ENCODE measurements at regions not wholly inside any gene's neighbourhood (a gene's known extent, or its start where the extent isn't known, plus 50 kb on each side); places are given as distances from the start of the nearest gene placed in this dataset.
"Not testable (repeated sequence)": the region's sequence is repeated elsewhere in the genome, so short reads cannot be mapped to it uniquely, and the experiment has no call there.

DNA sequence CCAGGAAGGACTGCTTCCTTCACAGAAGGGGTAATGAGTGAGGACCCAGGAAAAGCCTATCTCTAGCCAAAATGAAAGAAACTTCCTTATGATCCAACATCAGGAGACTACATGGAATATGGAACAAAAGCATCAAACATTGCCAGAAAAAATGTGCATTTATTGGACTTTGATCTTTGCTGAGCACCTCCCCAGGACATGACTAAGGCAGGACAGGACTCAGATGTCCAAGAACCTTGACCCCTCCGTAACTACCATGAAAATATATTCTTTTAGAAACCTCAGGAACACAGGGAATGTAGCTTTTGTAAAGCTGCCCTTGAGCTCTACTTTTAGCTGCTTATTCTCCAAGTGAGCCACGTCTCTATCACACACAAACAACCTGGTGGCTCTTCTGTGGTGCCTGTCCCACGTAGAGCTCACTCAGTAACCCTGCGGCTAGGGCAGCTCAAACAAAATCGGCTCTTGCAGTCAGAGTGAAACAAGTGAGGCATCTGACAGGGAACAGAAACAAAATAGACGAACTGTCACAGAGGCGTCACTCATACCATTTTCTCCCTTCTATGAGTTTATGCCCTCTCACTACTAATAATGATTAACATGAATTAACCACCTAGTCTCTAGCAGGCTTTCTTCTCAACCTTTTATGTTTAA lies 471.5 kb upstream of the API5 start:
- no peak for DNase-seq (ENCODE audit: low spot score)

- no peak for DNase-seq (ENCODE audit: low spot score)
These were observed 470.9 kb upstream of the API5 start for GRCh38 chr11:42840860-42841259.

DNA sequence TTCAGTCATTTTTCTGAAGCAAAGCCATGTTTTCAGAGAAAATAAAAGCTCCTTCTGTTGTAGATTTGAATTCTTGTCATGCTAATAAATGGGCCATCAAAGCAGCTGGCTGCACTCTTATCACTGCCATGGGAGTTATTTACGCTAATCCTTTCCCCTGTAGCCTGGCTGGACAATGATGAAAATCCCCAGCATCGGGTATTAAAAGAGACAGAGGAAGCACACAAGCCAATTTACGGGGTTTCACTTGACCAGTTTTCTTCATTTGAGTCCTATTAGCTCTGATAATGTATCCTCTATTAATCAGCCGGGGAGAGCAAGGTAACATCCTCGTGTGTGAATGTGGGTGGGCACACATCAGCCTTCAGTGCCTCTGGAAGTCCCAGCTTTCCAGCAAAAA lies 470.2 kb upstream of the API5 start:
- no peak for DNase-seq (ENCODE audit: low spot score)

- no peak for DNase-seq (ENCODE audit: low spot score)
These were observed 462.4 kb upstream of the API5 start for GRCh38 chr11:42849362-42849761.

GRCh38 chr11:42857344-42857743 lies 454.5 kb upstream of the API5 start:
- DNase-seq (ENCODE audit: low spot score): no peak

DNA sequence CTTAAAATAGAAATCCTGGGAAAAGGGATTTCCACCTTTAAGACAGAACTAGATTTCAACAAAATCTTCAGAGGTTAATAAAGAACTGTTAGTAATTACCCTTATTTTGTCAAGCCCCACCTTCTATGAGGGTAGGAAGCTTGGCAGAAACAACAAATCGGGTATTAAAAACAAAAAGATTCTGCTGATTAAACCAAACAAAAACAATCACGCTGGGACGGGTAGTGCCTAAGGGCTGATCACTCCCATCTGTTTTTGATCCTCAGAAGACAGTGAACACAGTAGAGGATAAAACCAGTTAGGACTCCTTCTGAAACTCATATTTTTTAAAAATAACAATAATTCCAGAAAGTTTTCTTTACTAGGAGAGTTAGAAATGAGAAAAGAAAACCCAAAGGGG lies 441.3 kb upstream of the API5 start:
- DNase-seq (ENCODE audit: low spot score): no peak

GRCh38 chr11:42873800-42874405 lies 437.9 kb upstream of the API5 start:
- not testable (repeated sequence) for DNase-seq (ENCODE audit: low spot score)

DNA sequence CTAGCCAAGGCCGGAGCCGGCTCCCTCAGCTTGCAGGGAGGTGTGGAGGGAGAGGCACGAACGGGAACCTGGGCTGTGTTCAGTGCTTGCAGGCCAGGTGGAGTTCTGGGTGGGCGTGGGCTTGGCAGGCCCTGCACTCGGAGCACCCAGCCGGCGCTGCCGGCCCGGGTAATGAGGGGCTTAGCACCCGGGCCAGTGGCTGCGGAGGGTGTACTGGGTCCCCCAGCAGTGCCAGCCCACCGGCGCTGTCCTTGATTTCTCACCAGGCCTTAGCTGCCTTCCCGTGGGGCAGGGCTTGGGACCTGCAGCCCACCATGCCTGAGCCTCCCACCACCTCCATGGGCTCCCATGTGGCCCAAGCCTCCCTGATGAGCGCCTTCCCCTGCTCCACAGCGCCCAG lies 430.5 kb upstream of the API5 start:
- DNase-seq (ENCODE audit: low spot score): not testable (repeated sequence)

- no peak for DNase-seq (ENCODE audit: low spot score)
These were observed 421.0 kb upstream of the API5 start for GRCh38 chr11:42890773-42891172.

GRCh38 chr11:42901084-42901483 lies 410.7 kb upstream of the API5 start:
- DNase-seq (ENCODE audit: low spot score): no peak

DNA sequence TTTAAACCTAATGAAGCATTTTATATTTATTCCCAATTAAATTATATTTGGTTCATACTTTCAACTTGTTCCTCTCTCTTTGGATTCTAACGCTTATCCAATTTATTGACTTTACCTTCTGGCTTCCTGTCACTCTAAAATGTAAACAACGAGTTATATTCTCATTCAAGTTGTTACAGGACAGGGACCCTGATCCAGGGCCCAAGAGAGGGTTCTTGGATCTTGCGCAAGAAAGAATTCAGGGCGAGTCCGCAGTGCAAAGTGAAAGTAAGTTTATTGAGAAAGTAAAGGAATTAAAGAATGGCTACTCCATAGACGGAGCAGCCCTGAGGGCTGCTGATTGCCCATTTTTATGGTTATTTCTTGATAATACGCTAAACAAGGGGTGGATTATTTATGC lies 405.6 kb upstream of the API5 start:
- DNase-seq (ENCODE audit: low spot score): no peak

DNA sequence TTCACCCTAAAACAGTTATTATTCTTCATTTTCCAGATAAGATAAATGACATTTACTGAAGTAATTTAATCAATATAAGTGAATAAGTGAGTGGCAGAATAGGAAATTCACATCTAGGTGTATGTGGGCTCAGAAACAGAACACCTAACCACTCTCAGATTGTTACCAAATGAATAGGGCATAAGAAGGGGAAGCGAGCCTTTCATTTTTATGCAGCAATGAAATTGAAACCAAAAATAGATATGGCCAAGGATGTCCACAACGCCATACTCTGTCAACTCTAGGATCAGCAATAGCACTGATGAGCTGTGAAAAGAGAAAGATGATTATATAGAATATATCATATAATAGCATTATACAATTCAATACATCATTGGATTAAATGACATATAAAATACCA lies 398.1 kb upstream of the API5 start:
- no peak for DNase-seq (ENCODE audit: low spot score)

DNA sequence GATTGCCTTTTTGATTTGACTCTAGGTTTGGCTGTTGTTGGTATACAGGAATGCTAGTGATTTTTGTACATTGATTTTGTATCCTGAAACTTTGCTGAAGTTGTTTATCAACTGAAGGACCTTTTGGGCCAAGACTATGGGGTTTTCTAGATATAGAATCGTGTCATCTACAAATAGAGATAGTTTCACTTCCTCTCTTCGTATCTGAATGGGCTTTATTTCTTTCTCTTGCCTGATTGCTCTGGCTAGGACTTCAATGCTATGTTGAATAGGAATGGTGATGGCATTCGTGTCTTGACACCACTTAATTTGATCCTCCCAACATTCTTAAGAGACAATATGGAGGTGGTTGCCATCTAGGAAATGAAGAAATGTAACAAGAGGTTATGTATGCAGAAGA lies 388.1 kb upstream of the API5 start:
- no peak for DNase-seq (ENCODE audit: low spot score)

DNA sequence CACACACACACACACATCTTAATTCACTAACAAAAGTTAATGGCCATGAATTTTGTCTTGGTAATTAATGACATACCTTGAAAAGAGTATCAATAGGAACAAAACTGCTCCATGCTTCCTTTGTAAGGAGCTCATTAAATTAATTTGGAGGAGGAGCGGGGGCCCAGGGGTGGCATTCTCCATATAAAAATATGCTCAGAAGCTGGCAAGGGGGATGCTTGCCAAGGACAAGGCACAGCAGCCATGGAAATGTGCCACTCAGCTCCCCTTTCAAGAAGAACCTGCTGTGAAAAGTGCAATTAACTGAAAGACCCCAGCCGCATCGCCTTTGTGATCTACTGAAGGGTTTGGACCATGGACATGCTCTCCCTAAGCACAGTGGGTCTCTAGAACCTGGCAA lies 385.9 kb upstream of the API5 start:
- DNase-seq (ENCODE audit: low spot score): no peak

DNA sequence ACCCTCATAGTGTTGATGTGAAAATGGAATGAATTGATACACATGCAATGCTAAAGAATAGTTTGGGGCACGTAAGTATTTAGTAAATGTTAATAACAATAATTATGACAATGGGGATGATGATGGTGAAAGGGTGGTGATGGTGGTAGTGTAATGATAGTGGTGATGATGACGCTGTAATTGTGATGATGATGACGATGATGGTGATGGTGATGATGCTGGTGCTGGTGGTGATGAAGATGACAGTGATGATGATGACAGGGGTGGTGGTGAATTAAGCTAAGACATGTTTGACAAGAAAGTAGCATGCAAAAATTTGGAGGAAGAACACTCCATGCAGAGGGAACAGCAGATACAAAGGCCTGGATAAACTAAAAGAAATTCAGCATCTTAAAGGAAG lies 364.4 kb upstream of the API5 start:
- no peak for DNase-seq (ENCODE audit: low spot score)

DNA sequence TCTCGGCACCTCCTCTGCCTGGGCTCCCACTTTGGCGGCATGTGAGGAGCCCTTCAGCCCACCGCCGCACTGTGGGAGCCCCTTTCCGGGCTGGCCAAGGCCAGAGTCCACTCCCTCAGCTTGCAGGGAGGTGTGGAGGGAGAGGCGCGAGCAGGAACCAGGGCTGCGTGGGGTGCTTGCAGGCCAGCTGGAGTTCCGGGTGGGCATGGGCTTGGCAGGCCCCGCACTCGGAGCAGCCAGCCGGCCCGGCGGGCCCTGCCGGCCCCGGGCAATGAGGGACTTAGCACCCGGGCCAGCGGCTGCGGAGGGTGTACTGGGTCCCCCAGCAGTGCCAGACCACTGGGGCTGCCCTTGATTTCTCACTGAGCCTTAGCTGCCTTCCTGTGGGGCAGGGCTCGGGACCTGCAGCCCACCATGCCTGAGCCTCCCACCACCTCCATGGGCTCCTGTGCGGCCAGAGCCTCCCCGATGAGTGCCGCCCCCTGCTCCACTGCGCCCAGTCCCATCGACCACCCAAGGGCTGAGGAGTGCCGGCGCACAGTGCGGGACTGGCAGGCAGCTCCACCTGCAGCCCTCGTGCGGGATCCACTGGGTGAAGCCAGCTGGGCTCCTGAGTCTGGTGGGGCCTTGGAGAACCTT lies 361.9 kb upstream of the API5 start:
- not testable (repeated sequence) for DNase-seq (ENCODE audit: low spot score)

GRCh38 chr11:42951266-42951665 lies 360.5 kb upstream of the API5 start:
- no peak for DNase-seq (ENCODE audit: low spot score)

DNA sequence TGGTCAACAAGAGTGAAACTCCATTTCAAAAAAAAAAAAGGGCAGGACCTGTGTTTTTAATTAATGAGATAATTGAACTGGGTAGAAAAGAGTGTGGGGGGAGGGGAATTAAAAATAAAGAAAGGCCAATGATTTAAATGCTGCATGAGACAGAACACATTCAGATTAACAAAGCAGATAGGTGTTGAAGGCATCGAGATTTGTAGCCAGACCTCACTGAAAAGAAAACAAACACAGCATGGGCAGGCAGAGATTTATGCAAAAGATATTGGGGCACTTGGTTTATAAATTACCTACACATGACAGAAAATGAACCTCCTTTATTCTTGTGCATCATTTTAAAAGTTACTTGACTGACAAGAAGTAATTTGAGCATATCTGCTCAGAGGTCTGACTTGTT lies 354.0 kb upstream of the API5 start:
- no peak for DNase-seq (ENCODE audit: low spot score)

GRCh38 chr11:42958635-42959034 lies 353.2 kb upstream of the API5 start:
- no peak for DNase-seq (ENCODE audit: low spot score)

DNA sequence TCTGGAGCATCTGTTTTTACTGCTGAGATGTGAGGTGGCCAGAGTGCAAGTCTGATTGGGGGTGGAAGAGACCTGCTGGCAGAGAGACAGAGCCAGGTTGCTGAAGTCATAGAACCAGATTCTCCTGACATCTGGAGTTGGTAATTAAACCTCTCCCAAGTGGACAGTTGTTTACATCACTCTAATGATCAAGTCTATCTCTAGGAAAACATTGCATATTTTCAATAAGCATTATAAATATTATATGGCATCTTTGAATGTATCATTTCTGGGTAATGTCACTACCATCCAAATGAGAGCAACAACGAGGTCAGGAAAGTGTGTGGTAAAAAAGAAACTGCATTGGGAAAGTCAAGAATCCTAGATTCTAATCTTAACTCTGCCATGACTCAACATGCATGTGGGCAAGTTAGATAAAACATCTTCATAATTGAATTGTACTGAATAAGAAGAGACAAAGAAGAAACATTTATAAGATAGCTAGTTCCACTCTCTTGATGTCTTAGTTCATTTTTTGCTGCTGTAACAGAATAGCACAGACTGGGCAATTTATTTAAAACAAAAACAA lies 351.2 kb upstream of the API5 start:
- no peak for DNase-seq (ENCODE audit: low spot score)

- no peak for DNase-seq (ENCODE audit: low spot score)
These were observed 344.1 kb upstream of the API5 start for GRCh38 chr11:42967653-42968052.

DNA sequence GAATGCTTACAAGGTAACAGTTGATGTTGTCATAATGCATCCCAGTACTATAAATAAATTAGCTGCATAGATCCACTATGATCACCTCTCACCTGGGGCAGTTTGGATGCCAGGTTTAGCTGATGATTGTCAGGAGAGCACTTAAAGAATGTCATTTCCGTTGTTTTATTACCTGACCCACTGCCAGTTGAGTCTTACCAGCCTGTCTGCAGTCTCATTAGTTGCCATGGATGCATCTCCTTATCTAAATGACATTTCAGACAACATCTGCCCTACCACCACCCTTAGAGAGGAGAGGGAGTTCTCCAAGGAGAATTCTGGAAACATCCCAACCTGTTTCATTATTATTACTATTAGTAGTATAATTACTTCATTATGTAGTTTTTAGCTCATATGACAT lies 339.1 kb upstream of the API5 start:
- DNase-seq (ENCODE audit: low spot score): no peak

DNA sequence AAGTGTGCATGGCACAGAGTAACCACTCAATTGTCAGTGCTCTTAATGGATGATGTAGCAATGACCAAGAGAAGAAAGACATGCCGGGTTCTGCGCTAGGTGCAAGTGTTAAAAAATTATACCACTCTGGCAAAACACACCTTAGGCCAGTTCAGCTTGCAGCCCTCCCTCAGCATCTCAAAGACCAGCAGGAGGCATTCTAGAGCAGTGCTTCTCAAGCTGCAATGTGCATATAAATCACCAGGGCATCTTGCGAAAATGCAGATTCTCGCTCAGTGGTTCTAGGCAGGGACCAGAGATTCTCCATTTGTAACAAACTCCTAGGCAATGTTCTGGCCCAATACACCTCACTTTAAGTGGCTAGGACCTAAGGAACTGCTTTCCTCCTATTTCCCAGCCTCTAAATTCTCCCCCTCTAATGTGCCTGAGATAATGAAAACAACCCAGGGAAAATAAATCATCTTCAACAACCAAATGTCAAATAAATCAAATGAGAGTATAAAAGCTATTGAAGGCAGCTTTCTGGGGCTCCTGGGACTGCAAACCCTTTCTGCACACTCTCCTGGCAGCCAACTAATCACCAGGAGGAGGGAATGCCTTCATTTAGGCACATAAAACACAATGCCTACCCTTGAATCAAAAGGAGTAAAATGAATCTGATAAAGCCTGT lies 337.2 kb upstream of the API5 start:
- no peak for DNase-seq (ENCODE audit: low spot score)
